GM21723 (cell line): ENCODE measurements at regions not wholly inside any gene's neighbourhood (a gene's known extent, or its start where the extent isn't known, plus 50 kb on each side); places are given as distances from the start of the nearest gene placed in this dataset.
"Not testable (repeated sequence)": the region's sequence is repeated elsewhere in the genome, so short reads cannot be mapped to it uniquely, and the experiment has no call there.

Source experiments
- ATAC-seq: cut with Tn5 transposase; IDR thresholded peaks from one replicate; pipeline ENCODE4 v1.9.1; 2021; ENCODE audit warnings: mild to moderate bottlenecking, moderate library complexity; ENCODE audit not compliant: unreplicated experiment

GRCh38 chr16:51984395-51984794, 562.5 kb downstream of the TOX3 start:
- no peak for ATAC-seq

GRCh38 chr16:51982715-51983680, 563.9 kb downstream of the TOX3 start:
- ATAC-seq = no peak

GRCh38 chr16:51981725-51982124, 565.2 kb downstream of the TOX3 start:
- ATAC-seq = no peak

GRCh38 chr16:51977506-51977905, 569.4 kb downstream of the TOX3 start:
- ATAC-seq = not testable (repeated sequence)

GRCh38 chr16:51971184-51971583, 575.8 kb downstream of the TOX3 start:
- no peak for ATAC-seq

GRCh38 chr16:51968749-51969148, 578.2 kb downstream of the TOX3 start:
- ATAC-seq = no peak

GRCh38 chr16:51967646-51968045, 579.3 kb downstream of the TOX3 start:
- no peak for ATAC-seq

- ATAC-seq = no peak
Measured at GRCh38 chr16:51960931-51961330, 586.0 kb downstream of the TOX3 start.

- ATAC-seq = no peak
Measured at GRCh38 chr16:51953286-51953985, 593.5 kb downstream of the TOX3 start.

GRCh38 chr16:51952500-51952899, 594.4 kb downstream of the TOX3 start:
- ATAC-seq = no peak

GRCh38 chr16:51951668-51952298, 595.2 kb downstream of the TOX3 start:
- ATAC-seq = no peak

GRCh38 chr16:51950118-51950780, 596.7 kb downstream of the TOX3 start:
- no peak for ATAC-seq

GRCh38 chr16:51949282-51949681, 597.7 kb downstream of the TOX3 start:
- no peak for ATAC-seq

GRCh38 chr16:51941412-51941811, 605.5 kb downstream of the TOX3 start:
- ATAC-seq = no peak

- ATAC-seq = no peak
Measured at GRCh38 chr16:51940183-51940582, 606.8 kb downstream of the TOX3 start.

- ATAC-seq = no peak
Measured at GRCh38 chr16:51939378-51939871, 607.5 kb downstream of the TOX3 start.

- no peak for ATAC-seq
Measured at GRCh38 chr16:51938861-51939260, 608.1 kb downstream of the TOX3 start.

- ATAC-seq = no peak
Measured at GRCh38 chr16:51937771-51938170, 609.2 kb downstream of the TOX3 start.

- ATAC-seq = no peak
Measured at GRCh38 chr16:51936846-51937245, 610.1 kb downstream of the TOX3 start.

GRCh38 chr16:51932317-51932716, 614.6 kb downstream of the TOX3 start:
- no peak for ATAC-seq

- ATAC-seq = no peak
Measured at GRCh38 chr16:51931653-51932052, 615.3 kb downstream of the TOX3 start.
